ENCODE measurements at regions not wholly inside any gene's neighbourhood (a gene's known extent, or its start where the extent isn't known, plus 50 kb on each side); places are given as distances from the start of the nearest gene placed in this dataset.
"Not testable (repeated sequence)": the region's sequence is repeated elsewhere in the genome, so short reads cannot be mapped to it uniquely, and the experiment has no call there.

- DNase-seq, result no peak
Measured at GRCh38 chr4:31022702-31023101, 302.5 kb downstream of the PCDH7 start.

- no peak for DNase-seq
Measured at GRCh38 chr4:31023109-31023508, 302.9 kb downstream of the PCDH7 start.

GRCh38 chr4:31023742-31024141 lies 303.6 kb downstream of the PCDH7 start:
- no peak for DNase-seq

GRCh38 chr4:31024781-31025180 lies 304.6 kb downstream of the PCDH7 start:
- not testable (repeated sequence) for DNase-seq

GRCh38 chr4:31026256-31026655 lies 306.1 kb downstream of the PCDH7 start:
- no peak for DNase-seq

- DNase-seq, result no peak
Measured at GRCh38 chr4:31034550-31034949, 314.4 kb downstream of the PCDH7 start.

- no peak for DNase-seq
Measured at GRCh38 chr4:31035761-31036160, 315.6 kb downstream of the PCDH7 start.

- DNase-seq, result no peak
Measured at GRCh38 chr4:31037703-31038102, 317.5 kb downstream of the PCDH7 start.

GRCh38 chr4:31039382-31039781 lies 319.2 kb downstream of the PCDH7 start:
- no peak for DNase-seq

- no peak for DNase-seq
Measured at GRCh38 chr4:31040106-31040505, 319.9 kb downstream of the PCDH7 start.

GRCh38 chr4:31041385-31041784 lies 321.2 kb downstream of the PCDH7 start:
- DNase-seq, result no peak

GRCh38 chr4:31041853-31042252 lies 321.7 kb downstream of the PCDH7 start:
- no peak for DNase-seq

GRCh38 chr4:31043382-31044062 lies 323.4 kb downstream of the PCDH7 start:
- no peak for DNase-seq

GRCh38 chr4:31045151-31045550 lies 325.0 kb downstream of the PCDH7 start:
- no peak for DNase-seq

GRCh38 chr4:31045724-31046318 lies 325.7 kb downstream of the PCDH7 start:
- DNase-seq, result no peak

- peak; percentile 65 for DNase-seq
Measured at GRCh38 chr4:31051151-31051550, 331.0 kb downstream of the PCDH7 start.

GRCh38 chr4:31051565-31051964 lies 331.4 kb downstream of the PCDH7 start:
- DNase-seq, result no peak

GRCh38 chr4:31052519-31052918 lies 332.4 kb downstream of the PCDH7 start:
- no peak for DNase-seq

GRCh38 chr4:31053451-31053850 lies 333.3 kb downstream of the PCDH7 start:
- no peak for DNase-seq

- DNase-seq, result no peak
Measured at GRCh38 chr4:31054295-31054694, 334.1 kb downstream of the PCDH7 start.

GRCh38 chr4:31058656-31059055 lies 338.5 kb downstream of the PCDH7 start:
- no peak for DNase-seq

GRCh38 chr4:31059753-31060522 lies 339.8 kb downstream of the PCDH7 start:
- no peak for DNase-seq

- no peak for DNase-seq
Measured at GRCh38 chr4:31065086-31065485, 344.9 kb downstream of the PCDH7 start.

Data from eye (tissue), 1 donor.